ENCODE measurements at regions not wholly inside any gene's neighbourhood (a gene's known extent, or its start where the extent isn't known, plus 50 kb on each side); places are given as distances from the start of the nearest gene placed in this dataset.

DNA sequence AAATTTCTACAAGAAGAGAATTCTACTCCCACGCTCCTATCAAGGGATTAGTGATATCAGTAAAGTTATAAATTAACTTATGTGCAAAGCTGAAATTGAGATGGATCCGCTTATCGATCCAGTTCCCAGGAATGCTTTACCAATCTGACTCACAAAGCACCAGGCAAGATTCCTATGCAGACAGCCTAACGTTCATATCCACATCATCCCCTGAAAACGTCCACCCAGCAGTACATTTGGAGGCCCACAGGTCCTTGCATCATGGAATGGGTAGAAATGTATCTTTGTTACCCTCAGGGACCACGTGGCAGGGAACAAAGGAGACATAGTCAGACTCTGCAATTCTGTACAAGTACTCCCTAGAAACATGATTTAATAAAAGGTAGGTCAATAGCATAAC is 147.4 kb downstream of the ESM1 start:
- TF ChIP-seq, protein P1, sequence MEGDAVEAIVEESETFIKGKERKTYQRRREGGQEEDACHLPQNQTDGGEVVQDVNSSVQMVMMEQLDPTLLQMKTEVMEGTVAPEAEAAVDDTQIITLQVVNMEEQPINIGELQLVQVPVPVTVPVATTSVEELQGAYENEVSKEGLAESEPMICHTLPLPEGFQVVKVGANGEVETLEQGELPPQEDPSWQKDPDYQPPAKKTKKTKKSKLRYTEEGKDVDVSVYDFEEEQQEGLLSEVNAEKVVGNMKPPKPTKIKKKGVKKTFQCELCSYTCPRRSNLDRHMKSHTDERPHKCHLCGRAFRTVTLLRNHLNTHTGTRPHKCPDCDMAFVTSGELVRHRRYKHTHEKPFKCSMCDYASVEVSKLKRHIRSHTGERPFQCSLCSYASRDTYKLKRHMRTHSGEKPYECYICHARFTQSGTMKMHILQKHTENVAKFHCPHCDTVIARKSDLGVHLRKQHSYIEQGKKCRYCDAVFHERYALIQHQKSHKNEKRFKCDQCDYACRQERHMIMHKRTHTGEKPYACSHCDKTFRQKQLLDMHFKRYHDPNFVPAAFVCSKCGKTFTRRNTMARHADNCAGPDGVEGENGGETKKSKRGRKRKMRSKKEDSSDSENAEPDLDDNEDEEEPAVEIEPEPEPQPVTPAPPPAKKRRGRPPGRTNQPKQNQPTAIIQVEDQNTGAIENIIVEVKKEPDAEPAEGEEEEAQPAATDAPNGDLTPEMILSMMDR (IDR thresholded peaks at IDR 0.05): no peak
- TF ChIP-seq POLR2A (IDR thresholded peaks at IDR 0.05): no peak
